ENCODE measurements at regions not wholly inside any gene's neighbourhood (a gene's known extent, or its start where the extent isn't known, plus 50 kb on each side); places are given as distances from the start of the nearest gene placed in this dataset.

DNA sequence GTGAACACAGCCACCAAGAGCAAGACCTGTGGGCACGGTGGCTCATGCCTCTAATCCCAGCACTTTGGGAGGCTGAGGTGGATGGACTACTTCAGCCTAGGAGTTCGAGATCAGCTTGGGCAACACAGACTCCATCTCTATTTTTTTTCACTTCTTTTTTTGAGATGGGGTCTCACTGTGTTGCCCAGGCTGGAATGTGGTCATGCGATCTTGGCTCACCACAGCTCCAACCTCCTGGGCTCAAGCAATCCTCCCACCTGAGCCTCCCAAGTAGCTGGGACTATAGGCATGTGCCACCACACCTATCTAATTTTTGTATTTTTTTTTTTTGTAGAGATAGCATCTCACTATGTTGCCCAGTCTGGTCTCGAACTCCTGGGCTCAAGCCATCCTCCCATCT, 54.4 kb upstream of the SPRED2 start:
- TF ChIP-seq EZH2phosphoT487 (IDR thresholded peaks at IDR 0.05; ENCODE audit: low read depth, severe bottlenecking, unreplicated experiment) = no peak
- TF ChIP-seq, protein P1, sequence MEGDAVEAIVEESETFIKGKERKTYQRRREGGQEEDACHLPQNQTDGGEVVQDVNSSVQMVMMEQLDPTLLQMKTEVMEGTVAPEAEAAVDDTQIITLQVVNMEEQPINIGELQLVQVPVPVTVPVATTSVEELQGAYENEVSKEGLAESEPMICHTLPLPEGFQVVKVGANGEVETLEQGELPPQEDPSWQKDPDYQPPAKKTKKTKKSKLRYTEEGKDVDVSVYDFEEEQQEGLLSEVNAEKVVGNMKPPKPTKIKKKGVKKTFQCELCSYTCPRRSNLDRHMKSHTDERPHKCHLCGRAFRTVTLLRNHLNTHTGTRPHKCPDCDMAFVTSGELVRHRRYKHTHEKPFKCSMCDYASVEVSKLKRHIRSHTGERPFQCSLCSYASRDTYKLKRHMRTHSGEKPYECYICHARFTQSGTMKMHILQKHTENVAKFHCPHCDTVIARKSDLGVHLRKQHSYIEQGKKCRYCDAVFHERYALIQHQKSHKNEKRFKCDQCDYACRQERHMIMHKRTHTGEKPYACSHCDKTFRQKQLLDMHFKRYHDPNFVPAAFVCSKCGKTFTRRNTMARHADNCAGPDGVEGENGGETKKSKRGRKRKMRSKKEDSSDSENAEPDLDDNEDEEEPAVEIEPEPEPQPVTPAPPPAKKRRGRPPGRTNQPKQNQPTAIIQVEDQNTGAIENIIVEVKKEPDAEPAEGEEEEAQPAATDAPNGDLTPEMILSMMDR (IDR thresholded peaks at IDR 0.05; ENCODE audit: poor library complexity) = no peak
- TF ChIP-seq EZH2 (IDR thresholded peaks at IDR 0.05; ENCODE audit: borderline replicate concordance) = no peak
